OCI-LY3 (cell line): ENCODE measurements at regions not wholly inside any gene's neighbourhood (a gene's known extent, or its start where the extent isn't known, plus 50 kb on each side); places are given as distances from the start of the nearest gene placed in this dataset.
"Not testable (repeated sequence)": the region's sequence is repeated elsewhere in the genome, so short reads cannot be mapped to it uniquely, and the experiment has no call there.

ENCODE experiments used
- CTCF ChIP-seq: fragments of 200-600, 300-600 bp; sonication (generic); IDR thresholded peaks from 2 replicates; pipeline ENCODE4 v1.5.1; 2014; ENCODE audit warnings: antibody characterized with exemption, low read length, low read depth
- EZH2phosphoT487 ChIP-seq: fragments of 200-600 bp; shearing (Covaris generic); IDR thresholded peaks from 2 replicates; pipeline ENCODE4 v1.6.1; 2018; ENCODE audit warnings: antibody characterized with exemption, mixed run types, low read depth

- not testable (repeated sequence) for TF ChIP-seq CTCF, EZH2phosphoT487
Measured at GRCh38 chr12:38123028-38123427, 193.5 kb upstream of the ALG10B start.
